SK-N-SH (cell line): ENCODE measurements at regions not wholly inside any gene's neighbourhood (a gene's known extent, or its start where the extent isn't known, plus 50 kb on each side); places are given as distances from the start of the nearest gene placed in this dataset.

Experiments
- FOXJ3 ChIP-seq: sonication (generic); formaldehyde crosslinking; IDR thresholded peaks from 2 replicates; pipeline ENCODE4 v1.5.1; 2020; ENCODE audit warnings: mild to moderate bottlenecking, missing genetic modification reagents
- GABPA ChIP-seq: IDR thresholded peaks from 2 replicates; pipeline ENCODE4 v1.4.0; 2012; ENCODE audit warnings: low read depth, mild to moderate bottlenecking
- MXI1 ChIP-seq: IDR thresholded peaks from 2 replicates; pipeline ENCODE4 v1.6.1; 2012; ENCODE audit warnings: mild to moderate bottlenecking, low read depth, low read length, improper control_type of control experiment
- NRF1 ChIP-seq: IDR thresholded peaks from 2 replicates; pipeline ENCODE4 v1.6.1; 2012; ENCODE audit warnings: low read depth, mild to moderate bottlenecking, low read length
- POLR2AphosphoS5 ChIP-seq: IDR thresholded peaks from 2 replicates; pipeline ENCODE4 v1.6.1; 2012; ENCODE audit warnings: low read depth, low read length
- SIN3A ChIP-seq: IDR thresholded peaks from 2 replicates; pipeline ENCODE4 v1.6.1; 2012; ENCODE audit warnings: low read depth, mild to moderate bottlenecking, low read length, moderate library complexity, borderline replicate concordance
- TAF1 ChIP-seq: IDR thresholded peaks from 2 replicates; pipeline ENCODE4 v1.6.1; 2012; ENCODE audit warnings: low read depth, mild to moderate bottlenecking, low read length, moderate library complexity, borderline replicate concordance
- TF ChIP-seq, protein P1 (sequence below): fragments of 200-600 bp; sonication (generic); IDR thresholded peaks from 2 replicates; pipeline ENCODE4 v1.6.1; 2017; ENCODE audit warnings: antibody characterized with exemption, mild to moderate bottlenecking, moderate library complexity

DNA sequence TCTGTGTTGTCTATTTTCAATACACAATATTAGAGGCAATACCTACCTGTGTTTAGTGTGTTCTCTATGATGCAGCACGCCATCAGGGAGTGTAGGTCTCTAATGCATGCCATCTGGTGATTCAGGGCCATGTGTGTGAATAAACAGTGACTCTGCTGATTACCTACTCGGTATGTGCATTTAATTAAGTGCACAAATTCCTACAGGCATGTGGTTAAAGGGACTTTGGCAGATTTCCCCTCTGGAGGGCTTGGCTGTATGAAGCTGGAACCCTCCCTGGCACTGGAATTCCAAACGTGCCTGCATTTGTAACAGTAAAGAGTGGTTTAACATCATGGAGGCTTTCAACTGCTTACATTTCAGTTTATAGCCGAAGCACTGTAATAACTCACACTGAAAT lies 401.5 kb upstream of the SASH1 start:
- TF ChIP-seq SIN3A (no peak), POLR2AphosphoS5 (no peak), FOXJ3 (no peak), TAF1 (no peak), GABPA (no peak), MXI1 (no peak), NRF1 (no peak)
- TF ChIP-seq, protein P1, sequence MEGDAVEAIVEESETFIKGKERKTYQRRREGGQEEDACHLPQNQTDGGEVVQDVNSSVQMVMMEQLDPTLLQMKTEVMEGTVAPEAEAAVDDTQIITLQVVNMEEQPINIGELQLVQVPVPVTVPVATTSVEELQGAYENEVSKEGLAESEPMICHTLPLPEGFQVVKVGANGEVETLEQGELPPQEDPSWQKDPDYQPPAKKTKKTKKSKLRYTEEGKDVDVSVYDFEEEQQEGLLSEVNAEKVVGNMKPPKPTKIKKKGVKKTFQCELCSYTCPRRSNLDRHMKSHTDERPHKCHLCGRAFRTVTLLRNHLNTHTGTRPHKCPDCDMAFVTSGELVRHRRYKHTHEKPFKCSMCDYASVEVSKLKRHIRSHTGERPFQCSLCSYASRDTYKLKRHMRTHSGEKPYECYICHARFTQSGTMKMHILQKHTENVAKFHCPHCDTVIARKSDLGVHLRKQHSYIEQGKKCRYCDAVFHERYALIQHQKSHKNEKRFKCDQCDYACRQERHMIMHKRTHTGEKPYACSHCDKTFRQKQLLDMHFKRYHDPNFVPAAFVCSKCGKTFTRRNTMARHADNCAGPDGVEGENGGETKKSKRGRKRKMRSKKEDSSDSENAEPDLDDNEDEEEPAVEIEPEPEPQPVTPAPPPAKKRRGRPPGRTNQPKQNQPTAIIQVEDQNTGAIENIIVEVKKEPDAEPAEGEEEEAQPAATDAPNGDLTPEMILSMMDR, result no peak
